ENCODE measurements at regions not wholly inside any gene's neighbourhood (a gene's known extent, or its start where the extent isn't known, plus 50 kb on each side); places are given as distances from the start of the nearest gene placed in this dataset.
A peak's percentile ranks its signal among the peaks of the same experiment; 100 is the strongest.

DNA sequence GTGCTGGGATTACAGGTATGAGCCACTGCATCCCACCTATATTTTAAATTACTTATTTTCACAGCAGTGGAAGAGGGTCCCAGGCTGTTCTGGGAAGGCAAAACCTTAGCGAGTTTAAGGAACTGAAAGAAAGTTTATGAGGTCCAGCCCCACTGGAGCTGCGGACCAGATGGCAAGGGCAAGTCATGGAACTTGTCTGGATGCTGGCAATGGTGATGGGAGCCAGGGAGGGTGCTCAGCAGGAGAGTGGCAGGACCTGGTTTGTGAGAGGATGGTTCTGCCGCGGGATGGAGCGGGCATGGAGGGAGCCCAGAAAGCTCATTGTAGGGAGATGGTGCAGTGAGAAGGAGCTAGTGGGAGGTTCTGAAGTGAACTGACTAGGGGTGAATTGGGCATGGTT lies 50.6 kb upstream of the SLC45A1 start:
- DNase-seq = no peak
- in situ Hi-C loops (cut with MboI; ENCODE audit: low pct_unique_long_range_greater_than_20kb, low sequenced_read_pairs) = no loop called here

GRCh38 chr1:8266436-8267165 lies 51.3 kb upstream of the SLC45A1 start:
- in situ Hi-C loops (cut with MboI; ENCODE audit: low pct_unique_long_range_greater_than_20kb, low sequenced_read_pairs) = no loop called here
- DNase-seq = no peak

DNA sequence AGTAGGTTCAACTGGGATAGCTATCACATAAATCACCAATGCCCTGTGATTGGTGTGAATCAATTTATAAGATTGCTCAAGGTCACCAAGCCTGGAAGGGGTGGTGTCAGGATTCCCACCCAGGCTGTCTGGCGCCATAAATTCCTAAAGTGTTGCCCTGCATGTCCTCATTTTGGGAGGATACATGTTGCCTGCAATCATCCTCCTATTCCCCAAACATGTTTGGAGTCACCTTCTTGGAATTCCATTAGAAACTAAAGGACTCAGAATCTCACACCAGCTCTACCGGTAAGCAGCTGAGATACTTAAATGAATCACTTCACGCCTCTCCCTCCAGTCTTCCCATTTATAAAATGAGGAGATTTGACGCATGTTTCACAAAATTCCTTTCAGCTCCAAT lies 54.1 kb upstream of the SLC45A1 start:
- in situ Hi-C loops (cut with MboI; ENCODE audit: low pct_unique_long_range_greater_than_20kb, low sequenced_read_pairs) = no loop called here
- DNase-seq = no peak

DNA sequence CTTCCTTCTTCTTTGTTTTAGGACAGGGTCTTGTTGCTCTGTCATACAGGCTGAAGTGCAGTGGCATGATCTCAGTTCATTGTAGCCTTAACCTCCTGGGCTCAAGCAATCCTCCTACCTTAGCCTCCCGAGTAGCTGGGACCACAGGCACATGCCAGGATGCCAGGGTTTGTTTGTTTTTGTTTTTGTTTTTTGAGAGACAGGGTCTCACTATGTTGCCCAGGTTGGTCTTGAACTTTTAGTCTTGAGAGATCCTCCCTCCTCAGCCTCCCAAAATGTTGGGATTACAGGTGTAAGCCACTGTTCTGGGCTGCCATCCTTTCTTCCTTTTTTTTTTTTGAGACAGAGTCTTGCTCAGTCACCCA lies 56.5 kb upstream of the SLC45A1 start:
- no peak for DNase-seq
- in situ Hi-C loops (cut with MboI; ENCODE audit: low pct_unique_long_range_greater_than_20kb, low sequenced_read_pairs) = no loop called here

- in situ Hi-C loops (cut with MboI; ENCODE audit: low pct_unique_long_range_greater_than_20kb, low sequenced_read_pairs) = no loop called here
- no peak for DNase-seq
These were observed 58.2 kb upstream of the SLC45A1 start for GRCh38 chr1:8259498-8260290.

- in situ Hi-C loops (cut with MboI; ENCODE audit: low pct_unique_long_range_greater_than_20kb, low sequenced_read_pairs) = no loop called here
- DNase-seq = no peak
These were observed 60.3 kb upstream of the SLC45A1 start for GRCh38 chr1:8257621-8258020.

DNA sequence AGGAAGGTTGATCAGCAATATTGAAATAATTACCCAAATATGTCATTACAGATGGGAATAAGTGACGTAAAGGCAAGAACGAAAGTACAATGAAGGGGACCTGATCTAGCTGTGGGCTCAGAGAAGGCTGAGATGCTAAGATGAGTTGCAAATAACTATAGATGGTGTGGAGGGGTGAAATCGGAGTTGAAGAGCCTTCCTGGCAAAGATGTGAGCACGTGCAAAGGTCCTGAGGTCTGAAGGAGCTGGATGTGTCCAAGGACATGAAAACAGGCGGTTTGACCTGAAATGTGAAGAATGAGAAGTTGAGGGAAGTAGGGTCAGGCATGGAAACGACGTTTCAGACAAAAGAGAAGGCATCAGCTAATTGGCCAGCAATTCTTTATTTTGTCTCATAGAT lies 61.6 kb upstream of the SLC45A1 start:
- no peak for DNase-seq
- in situ Hi-C loops (cut with MboI; ENCODE audit: low pct_unique_long_range_greater_than_20kb, low sequenced_read_pairs) = no loop called here

- no peak for DNase-seq
- in situ Hi-C loops (cut with MboI; ENCODE audit: low pct_unique_long_range_greater_than_20kb, low sequenced_read_pairs) = no loop called here
These were observed 62.2 kb upstream of the SLC45A1 start for GRCh38 chr1:8255712-8256111.

- in situ Hi-C loops (cut with MboI; ENCODE audit: low pct_unique_long_range_greater_than_20kb, low sequenced_read_pairs) = no loop called here
- no peak for DNase-seq
These were observed 65.5 kb upstream of the SLC45A1 start for GRCh38 chr1:8252266-8252951.

DNA sequence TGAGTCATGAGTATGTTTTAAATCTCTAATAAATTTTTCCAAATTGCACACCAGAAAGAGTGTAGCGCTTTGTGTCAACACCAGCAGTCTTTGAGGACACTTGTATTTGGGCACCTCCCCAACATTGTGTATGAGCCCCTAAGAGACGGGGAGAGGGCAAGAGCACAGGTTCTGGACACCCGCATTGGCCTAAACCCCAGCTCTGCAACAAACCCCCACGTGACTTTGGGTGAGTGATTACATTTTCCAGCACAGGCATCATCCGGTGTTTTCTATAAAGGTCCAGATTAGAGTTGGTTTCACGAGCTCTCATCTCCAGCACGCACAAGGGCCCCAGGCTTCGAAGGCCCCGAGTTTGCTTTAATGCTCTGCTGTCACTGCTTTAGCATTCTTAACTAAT lies 66.3 kb upstream of the SLC45A1 start:
- no peak for DNase-seq
- in situ Hi-C loops (cut with MboI; ENCODE audit: low pct_unique_long_range_greater_than_20kb, low sequenced_read_pairs) = no loop called here

DNA sequence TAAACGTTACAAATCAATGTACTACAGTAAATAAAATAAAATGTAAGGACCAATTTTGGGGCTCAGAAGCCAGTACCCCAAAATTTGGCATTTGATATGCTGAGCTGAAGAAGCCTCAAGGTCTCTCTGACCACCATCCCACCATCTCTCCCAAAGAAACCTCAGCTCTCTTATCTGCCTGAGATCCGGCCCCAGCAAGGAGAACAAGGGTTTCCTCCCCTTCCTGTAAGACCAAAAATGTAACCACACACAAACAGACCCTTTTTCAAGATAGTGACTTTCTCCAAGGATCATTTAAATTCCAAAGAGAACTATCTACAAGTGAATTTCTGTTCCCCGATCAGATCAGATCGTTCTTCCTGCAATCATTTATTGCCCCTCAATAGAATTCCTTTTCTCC lies 68.1 kb upstream of the SLC45A1 start:
- peak; percentile 58 for DNase-seq
- in situ Hi-C loops (cut with MboI; ENCODE audit: low pct_unique_long_range_greater_than_20kb, low sequenced_read_pairs) = no loop called here

DNA sequence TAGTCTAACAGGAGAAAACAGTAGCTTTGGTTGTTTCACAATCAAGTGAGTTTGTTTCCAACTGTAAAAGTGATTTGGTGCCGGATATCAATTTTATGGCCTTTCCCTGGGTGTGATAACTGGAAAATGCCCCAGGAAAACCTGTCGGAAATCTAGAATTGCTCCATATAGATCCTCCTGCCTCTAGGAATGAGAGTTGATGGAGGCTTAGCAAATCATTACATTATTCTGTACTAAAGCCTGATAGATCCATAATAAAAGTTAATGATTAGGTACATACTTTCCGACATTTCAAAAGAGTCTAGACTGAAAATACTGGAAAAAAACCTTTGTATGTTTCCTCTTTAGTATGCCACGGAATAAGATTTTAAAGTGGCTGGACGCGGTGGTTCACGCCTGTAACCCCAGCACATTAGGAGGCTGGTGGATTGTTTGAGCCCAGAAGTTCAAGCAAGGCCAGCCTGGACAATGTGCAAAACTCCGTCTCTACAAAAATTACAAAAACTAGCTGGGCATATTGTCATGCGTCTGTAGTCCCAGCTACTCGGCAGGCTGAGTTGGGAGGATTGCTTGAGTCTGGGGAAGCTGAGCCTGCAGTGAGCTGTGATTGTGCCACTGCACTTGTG lies 70.0 kb upstream of the SLC45A1 start:
- DNase-seq = no peak
- in situ Hi-C loops (cut with MboI; ENCODE audit: low pct_unique_long_range_greater_than_20kb, low sequenced_read_pairs) = no loop called here

DNA sequence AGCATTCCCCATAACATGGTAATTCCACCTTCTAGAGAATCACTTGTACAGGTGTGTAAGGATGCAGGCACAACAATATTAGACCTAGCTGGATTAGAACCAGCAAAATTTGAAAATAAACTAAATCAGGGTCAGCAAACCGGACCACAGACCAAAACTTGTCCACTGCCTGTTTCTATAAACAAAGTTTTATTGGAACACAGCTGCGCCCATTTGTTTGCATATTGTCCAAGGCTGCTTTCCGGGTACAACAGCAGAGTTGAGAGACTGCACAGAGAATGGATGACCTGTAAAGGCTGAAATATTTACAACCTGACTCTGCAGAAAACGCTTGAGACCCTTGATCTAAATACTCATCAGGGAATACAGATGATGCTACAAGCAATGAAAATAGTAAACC lies 73.6 kb upstream of the SLC45A1 start:
- in situ Hi-C loops (cut with MboI; ENCODE audit: low pct_unique_long_range_greater_than_20kb, low sequenced_read_pairs) = no loop called here
- no peak for DNase-seq

DNA sequence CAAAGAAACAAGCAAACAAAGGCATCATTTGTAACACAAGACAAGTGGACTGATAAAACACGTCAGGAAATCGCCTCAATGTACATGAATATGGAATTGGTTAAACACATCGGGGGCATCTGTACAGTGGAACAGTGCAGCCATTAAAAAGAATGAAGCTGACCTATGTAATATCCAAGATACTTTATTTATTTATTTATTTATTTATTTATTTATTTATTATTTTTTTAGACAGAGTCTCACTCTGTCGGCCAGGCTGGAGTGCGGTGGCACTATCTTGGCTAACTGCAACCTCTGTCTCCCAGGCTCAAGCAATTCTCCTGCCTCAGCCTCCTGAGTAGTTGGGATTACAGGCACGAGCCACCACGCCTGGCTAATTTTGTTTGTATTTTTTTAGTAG lies 75.4 kb upstream of the SLC45A1 start:
- no peak for DNase-seq
- in situ Hi-C loops (cut with MboI; ENCODE audit: low pct_unique_long_range_greater_than_20kb, low sequenced_read_pairs) = no loop called here

DNA sequence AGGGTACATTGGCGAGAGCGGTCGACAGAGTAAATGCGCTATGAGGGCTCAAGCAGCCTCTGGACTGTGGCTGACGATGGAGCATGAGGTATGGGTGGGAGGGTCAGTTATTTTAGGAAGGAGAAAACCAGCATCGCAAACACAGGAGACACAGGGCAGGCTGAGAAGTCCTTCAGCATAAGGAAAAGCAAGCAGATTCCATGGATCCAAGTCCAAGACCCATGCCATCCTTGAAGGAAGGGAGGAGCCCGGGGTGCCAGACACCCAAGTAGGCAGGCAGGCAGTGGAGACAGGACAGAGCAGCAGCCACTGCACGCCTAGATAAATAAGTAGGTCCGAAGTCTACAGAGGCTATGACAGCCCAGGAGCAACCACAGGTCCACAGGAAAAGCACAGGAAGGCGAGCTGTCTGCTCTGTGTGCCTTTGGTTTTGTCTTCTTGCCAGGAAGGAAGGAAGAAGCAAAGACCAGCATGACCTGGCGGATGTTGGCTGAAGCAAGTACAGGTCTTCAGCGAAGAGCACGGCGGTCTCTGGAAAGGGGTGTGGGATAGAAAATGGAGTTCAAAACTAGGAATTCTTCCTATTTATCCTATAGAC lies 76.4 kb upstream of the SLC45A1 start:
- no peak for DNase-seq
- in situ Hi-C loops (cut with MboI; ENCODE audit: low pct_unique_long_range_greater_than_20kb, low sequenced_read_pairs) = no loop called here

DNA sequence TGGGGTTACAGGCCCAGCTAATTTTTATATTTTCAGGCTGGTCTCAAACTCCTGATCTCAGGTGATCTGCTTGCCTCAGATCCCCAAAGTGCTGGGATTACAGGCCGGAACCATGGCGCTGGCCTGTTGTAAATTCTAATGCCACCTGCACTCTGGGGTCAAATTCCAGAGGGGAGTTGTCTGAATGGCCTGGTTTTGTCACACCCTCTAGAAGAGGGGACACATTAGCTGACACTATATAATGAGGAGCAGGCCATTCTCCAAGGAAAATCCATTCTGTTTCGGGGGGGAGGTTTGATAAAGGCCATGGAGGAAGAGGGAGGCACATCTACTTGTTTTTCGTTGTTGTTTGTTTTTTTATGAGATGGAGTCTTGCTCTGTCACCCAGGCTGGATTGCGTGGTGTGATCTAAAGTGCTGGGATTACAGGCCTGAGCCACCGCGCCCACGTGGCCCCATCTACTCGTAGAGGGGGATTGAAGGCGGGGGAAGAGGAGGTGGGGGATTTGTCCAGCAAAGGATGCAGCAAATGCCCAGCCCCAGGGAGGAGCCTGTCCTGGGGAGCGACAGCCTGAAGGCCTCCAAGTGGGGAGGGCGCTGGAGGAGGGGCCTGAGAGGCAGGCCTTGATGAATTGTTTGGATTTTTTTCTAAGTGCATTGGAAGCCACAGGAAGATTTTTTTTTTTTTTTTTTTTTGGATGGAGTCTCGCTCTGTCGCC lies 78.4 kb upstream of the SLC45A1 start:
- no peak for DNase-seq
- in situ Hi-C loops (cut with MboI; ENCODE audit: low pct_unique_long_range_greater_than_20kb, low sequenced_read_pairs) = no loop called here

- DNase-seq = no peak
- in situ Hi-C loops (cut with MboI; ENCODE audit: low pct_unique_long_range_greater_than_20kb, low sequenced_read_pairs) = no loop called here
These were observed 78.9 kb upstream of the SLC45A1 start for GRCh38 chr1:8239039-8239305.

- in situ Hi-C loops (cut with MboI; ENCODE audit: low pct_unique_long_range_greater_than_20kb, low sequenced_read_pairs) = no loop called here
- no peak for DNase-seq
These were observed 79.5 kb upstream of the SLC45A1 start for GRCh38 chr1:8238141-8239038.
